ENCODE measurements at regions not wholly inside any gene's neighbourhood (a gene's known extent, or its start where the extent isn't known, plus 50 kb on each side); places are given as distances from the start of the nearest gene placed in this dataset.

DNA sequence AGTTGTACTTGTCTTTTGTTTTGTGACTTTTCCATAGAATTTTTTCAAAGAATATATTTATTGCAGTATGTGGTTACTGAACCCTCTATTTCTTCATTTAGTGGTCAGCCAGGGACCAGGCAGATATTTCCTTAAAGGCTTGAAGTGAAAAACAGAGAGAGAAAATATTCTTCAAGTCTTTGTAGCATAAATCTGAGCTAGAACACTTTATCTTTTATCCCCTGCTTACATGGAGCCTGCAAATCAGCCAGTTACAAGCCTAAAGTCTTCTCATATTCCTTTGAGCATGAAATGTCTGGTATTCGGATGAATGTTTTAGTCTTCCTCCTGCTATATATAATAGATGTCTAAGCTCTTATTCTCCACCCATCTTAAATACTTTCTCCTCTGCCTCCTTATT lies 1557.5 kb upstream of the ACVR2A start:
- DNase-seq (ENCODE audit: low read depth), result no peak
- H3K4me3 ChIP-seq (ENCODE audit: low read depth, low read length), result no peak overlapping the region
- TF ChIP-seq, protein P1, sequence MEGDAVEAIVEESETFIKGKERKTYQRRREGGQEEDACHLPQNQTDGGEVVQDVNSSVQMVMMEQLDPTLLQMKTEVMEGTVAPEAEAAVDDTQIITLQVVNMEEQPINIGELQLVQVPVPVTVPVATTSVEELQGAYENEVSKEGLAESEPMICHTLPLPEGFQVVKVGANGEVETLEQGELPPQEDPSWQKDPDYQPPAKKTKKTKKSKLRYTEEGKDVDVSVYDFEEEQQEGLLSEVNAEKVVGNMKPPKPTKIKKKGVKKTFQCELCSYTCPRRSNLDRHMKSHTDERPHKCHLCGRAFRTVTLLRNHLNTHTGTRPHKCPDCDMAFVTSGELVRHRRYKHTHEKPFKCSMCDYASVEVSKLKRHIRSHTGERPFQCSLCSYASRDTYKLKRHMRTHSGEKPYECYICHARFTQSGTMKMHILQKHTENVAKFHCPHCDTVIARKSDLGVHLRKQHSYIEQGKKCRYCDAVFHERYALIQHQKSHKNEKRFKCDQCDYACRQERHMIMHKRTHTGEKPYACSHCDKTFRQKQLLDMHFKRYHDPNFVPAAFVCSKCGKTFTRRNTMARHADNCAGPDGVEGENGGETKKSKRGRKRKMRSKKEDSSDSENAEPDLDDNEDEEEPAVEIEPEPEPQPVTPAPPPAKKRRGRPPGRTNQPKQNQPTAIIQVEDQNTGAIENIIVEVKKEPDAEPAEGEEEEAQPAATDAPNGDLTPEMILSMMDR (IDR thresholded peaks at IDR 0.05; ENCODE audit: low read depth, low read length, missing control alignments), result no peak

DNA sequence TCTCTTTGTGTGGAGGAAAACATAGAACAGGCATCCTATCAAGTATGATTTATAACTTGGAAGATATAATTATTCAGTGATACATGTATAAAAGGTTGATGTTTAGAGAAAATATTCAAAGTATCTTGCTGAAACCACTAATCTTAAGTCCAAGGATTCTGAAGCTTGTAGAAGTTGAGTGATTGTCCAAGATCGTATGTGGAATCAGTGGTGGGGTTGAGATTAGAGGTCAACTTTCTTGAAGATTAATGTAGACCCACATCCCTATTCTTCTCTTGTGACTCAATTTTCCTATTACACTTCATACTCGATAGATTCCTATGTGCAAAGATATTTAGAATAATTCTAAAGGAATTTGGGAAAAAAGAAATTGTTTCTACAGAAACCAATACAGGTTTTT lies 1565.9 kb upstream of the ACVR2A start:
- no peak for DNase-seq (ENCODE audit: low read depth)
- TF ChIP-seq, protein P1 (IDR thresholded peaks at IDR 0.05; ENCODE audit: low read depth, low read length, missing control alignments), result no peak

DNA sequence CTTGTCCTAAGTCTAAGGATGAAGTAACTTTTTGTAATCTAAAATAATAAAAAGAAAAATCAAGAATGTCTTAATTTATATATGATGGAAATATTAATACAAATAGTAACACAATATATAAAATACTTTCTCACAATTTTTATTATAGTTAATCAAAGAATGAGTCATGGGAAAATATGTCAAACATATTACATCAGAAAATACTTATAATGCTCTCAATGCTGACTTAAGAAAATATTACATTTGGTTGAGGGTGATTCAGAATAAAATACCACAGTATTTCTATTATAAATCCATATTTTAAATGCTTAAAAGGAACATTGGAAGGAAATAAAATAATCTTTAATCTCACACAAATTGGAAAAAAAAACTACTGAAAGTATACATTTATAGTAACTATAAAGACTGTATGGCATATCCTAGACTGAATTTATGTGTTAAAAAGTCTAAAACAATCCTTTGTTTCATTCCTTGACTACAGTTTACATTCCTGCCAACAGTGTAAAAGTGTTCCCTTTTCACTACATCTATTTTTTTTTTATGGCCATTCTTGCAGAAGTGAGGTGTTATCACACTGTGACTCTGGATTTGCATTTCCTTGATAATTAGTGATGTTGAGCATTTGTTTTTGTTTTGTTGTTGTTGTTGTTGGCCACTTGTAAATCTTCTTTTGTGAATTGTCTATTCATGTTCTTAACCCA lies 1573.5 kb upstream of the ACVR2A start:
- TF ChIP-seq, protein P1 (IDR thresholded peaks at IDR 0.05; ENCODE audit: low read depth, low read length, missing control alignments), result no peak
- no peak for DNase-seq (ENCODE audit: low read depth)
- H3K4me3 ChIP-seq (ENCODE audit: low read depth, low read length), result no peak overlapping the region

More for the DNA sequence above, 1565.9 kb upstream of the ACVR2A start:
- no peak overlapping the region for H3K4me3 ChIP-seq (ENCODE audit: low read depth, low read length)

DNA sequence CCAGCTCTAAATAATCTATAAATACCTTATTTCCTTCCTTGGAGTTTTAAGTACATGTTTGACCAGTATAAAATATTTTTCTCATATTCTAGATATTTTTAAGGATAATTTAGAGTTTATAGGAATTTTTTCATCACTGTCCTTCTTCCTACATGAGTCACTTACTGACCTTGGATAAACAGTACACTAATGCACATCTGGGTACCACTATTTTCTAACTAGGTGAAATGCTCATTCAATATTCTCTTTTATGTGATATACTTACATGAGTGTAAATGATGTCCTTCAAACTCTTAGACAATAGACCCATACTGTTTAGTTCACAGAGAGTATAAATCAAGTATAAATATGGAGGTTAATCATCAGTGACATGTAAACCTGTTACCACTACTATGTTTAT lies 1574.2 kb upstream of the ACVR2A start:
- TF ChIP-seq, protein P1 (IDR thresholded peaks at IDR 0.05; ENCODE audit: low read depth, low read length, missing control alignments), result no peak
- no peak for DNase-seq (ENCODE audit: low read depth)
- H3K4me3 ChIP-seq (ENCODE audit: low read depth, low read length), result no peak overlapping the region

DNA sequence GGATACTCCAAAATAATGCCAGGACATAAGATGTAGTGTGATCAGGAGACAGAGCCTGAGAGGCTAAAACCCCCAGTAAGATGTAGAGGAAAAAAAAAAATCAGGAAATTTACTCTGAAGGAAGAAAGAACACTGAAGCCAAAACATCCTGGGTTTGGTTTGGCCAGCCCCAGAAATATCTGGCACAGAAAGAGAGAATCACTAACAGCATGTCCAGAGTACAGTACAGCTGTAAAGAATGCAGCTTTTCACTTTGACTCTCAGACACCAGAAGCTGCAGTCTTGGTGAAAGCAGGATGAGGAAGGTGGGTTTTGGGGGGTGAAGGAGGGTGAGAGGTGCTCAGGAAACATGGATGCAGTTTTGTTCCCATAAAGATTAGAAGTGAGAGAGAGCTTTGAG lies 1577.7 kb upstream of the ACVR2A start:
- TF ChIP-seq, protein P1 (IDR thresholded peaks at IDR 0.05; ENCODE audit: low read depth, low read length, missing control alignments), result no peak
- no peak for DNase-seq (ENCODE audit: low read depth)
- no peak overlapping the region for H3K4me3 ChIP-seq (ENCODE audit: low read depth, low read length)

DNA sequence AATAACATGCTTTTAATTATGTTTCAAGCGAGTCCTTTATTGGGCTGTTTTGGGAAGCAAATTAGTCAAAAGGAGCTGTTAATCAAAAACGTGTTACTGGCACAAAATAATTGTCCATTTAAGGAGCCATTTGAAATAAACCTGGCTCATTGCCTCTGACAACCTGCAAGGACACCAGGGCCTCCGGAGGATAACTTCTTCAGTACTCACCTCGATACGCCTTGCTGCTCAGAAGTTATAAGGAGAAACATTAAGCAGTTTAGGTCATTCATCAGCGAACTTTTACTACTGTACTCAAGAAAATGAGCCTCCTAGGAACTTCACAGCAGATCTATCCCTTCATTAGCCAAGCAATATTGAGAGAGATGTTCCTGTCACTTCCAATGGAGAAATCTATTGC lies 1579.2 kb upstream of the ACVR2A start:
- no peak overlapping the region for H3K4me3 ChIP-seq (ENCODE audit: low read depth, low read length)
- DNase-seq (ENCODE audit: low read depth), result no peak
- TF ChIP-seq, protein P1 (IDR thresholded peaks at IDR 0.05; ENCODE audit: low read depth, low read length, missing control alignments), result no peak

DNA sequence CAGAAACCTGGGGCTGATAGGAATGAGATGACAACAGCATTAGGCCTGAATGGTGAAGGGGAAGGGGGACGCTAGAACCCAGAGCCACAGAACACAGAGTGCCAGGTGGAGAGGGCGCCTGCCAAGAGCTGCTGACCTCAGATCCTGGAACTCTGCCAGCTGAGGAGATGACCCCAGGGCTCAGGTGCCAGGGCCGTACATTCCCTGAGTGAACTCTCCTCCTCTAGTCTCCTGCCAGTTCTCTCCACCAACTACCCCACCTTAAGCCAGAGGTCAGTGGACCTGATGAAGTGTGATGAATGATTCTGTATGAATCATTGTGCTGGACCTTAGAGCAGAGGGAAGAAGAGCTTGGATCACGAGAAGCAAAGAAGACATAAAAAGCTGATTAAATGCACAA lies 1582.2 kb upstream of the ACVR2A start:
- DNase-seq (ENCODE audit: low read depth), result no peak
- TF ChIP-seq, protein P1 (IDR thresholded peaks at IDR 0.05; ENCODE audit: low read depth, low read length, missing control alignments), result no peak
- H3K4me3 ChIP-seq (ENCODE audit: low read depth, low read length), result no peak overlapping the region

Data from GM12864 (cell line).